IMR-90 (cell line): ENCODE measurements at regions not wholly inside any gene's neighbourhood (a gene's known extent, or its start where the extent isn't known, plus 50 kb on each side); places are given as distances from the start of the nearest gene placed in this dataset.
A peak's percentile ranks its signal among the peaks of the same experiment; 100 is the strongest.

Experiments
- ATAC-seq: fragments of 200-7000 bp; cut with Tn5 transposase; 2 replicates; pipeline ENCODE4 v1.9.1; 2020; ENCODE audit warnings: low read depth, mild to moderate bottlenecking, moderate library complexity
- BruUV-seq: library from RNA; stranded (reverse); fragments of 400-500 nt; replicated peaks from 2 replicates; lab custom pipeline; 2021; lab: Mats Ljungman, UMichigan
- CTCF ChIA-PET: fragments of 300-600 bp; formaldehyde crosslinking; extraction: SDS; loops from one replicate; lab custom pipeline; 2021; ENCODE audit warnings: antibody characterized with exemption; lab: Yijun Ruan, JAX
- POLR2A ChIA-PET: fragments of 300-600 bp; sonication (Branson Sonifier 250); formaldehyde crosslinking; loops from one replicate; lab custom pipeline; 2022; ENCODE audit warnings: antibody characterized with exemption; ENCODE audit not compliant: unreplicated experiment; lab: Charles Lee
- DNase-seq: peaks from one replicate; pipeline ENCODE4 v3.0.0; 2013
- H2AFZ ChIP-seq: replicated peaks from 2 replicates; pipeline ENCODE3; 2013; ENCODE audit warnings: low read length, mild to moderate bottlenecking; ENCODE audit not compliant: poor library complexity
- H2AK5ac ChIP-seq: 2 replicates; pipeline ENCODE4 v1.6.1; 2013; ENCODE audit warnings: low read depth, low read length, inconsistent platforms
- H2AK9ac ChIP-seq: replicated peaks from 2 replicates; pipeline ENCODE3; 2013; ENCODE audit warnings: mild to moderate bottlenecking, low read depth, low read length, moderate library complexity; ENCODE audit not compliant: poor library complexity
- H2BK120ac ChIP-seq: 2 replicates; pipeline ENCODE4 v1.6.1; 2013; ENCODE audit warnings: low read depth, low read length, inconsistent platforms
- H2BK15ac ChIP-seq: 3 replicates; pipeline ENCODE4 v1.6.1; 2013; ENCODE audit warnings: low read depth, low read length, inconsistent platforms
- H2BK20ac ChIP-seq: 2 replicates; pipeline ENCODE4 v1.6.1; 2013; ENCODE audit warnings: low read depth, mild to moderate bottlenecking, inconsistent platforms, low read length, moderate library complexity
- H2BK5ac ChIP-seq: 2 replicates; pipeline ENCODE4 v1.6.1; 2013; ENCODE audit warnings: mild to moderate bottlenecking, low read depth, low read length, inconsistent platforms; ENCODE audit not compliant: poor library complexity, severe bottlenecking
- H3K14ac ChIP-seq: replicated peaks from 2 replicates; pipeline ENCODE4 v1.6.1; 2013; ENCODE audit warnings: low read depth, low read length, inconsistent platforms
- H3K18ac ChIP-seq: 2 replicates; pipeline ENCODE4 v1.6.1; 2013; ENCODE audit warnings: low read depth, low read length, control low read depth
- H3K23ac ChIP-seq: 2 replicates; pipeline ENCODE4 v1.6.1; 2013; ENCODE audit warnings: low read depth, low read length, inconsistent platforms
- H3K27ac ChIP-seq: 2 replicates; pipeline ENCODE4 v1.5.1; 2013; ENCODE audit warnings: mild to moderate bottlenecking, control low read depth, low read length; ENCODE audit not compliant: insufficient read depth
- H3K27me3 ChIP-seq: 2 replicates; pipeline ENCODE4 v1.6.1; 2013; ENCODE audit warnings: low read length; ENCODE audit not compliant: control insufficient read depth, insufficient read depth
- H3K36me3 ChIP-seq: 2 replicates; pipeline ENCODE4 v1.6.1; 2013; ENCODE audit warnings: low read length, mixed read lengths; ENCODE audit not compliant: control insufficient read depth, insufficient read depth
- H3K4ac ChIP-seq: 2 replicates; pipeline ENCODE4 v1.6.1; 2013; ENCODE audit warnings: low read depth, low read length, inconsistent platforms
- H3K4me1 ChIP-seq: 2 replicates; pipeline ENCODE4 v1.6.1; 2013; ENCODE audit warnings: low read length, mixed read lengths; ENCODE audit not compliant: control insufficient read depth, insufficient read depth
- H3K4me2 ChIP-seq: 2 replicates; pipeline ENCODE4 v1.6.1; 2013; ENCODE audit warnings: low read depth, mild to moderate bottlenecking, control low read depth, low read length, moderate library complexity
- H3K4me3 ChIP-seq: 2 replicates; pipeline ENCODE4 v1.5.1; 2013; ENCODE audit warnings: low read depth, mild to moderate bottlenecking, control low read depth, low read length, moderate library complexity; ENCODE audit not compliant: insufficient read depth
- H3K56ac ChIP-seq: 2 replicates; pipeline ENCODE4 v1.6.1; 2013; ENCODE audit warnings: low read length, inconsistent platforms; ENCODE audit not compliant: insufficient read depth; ENCODE audit errors: extremely low read depth
- H3K79me1 ChIP-seq, 2 experiments: 2 replicates each; pipeline ENCODE4 v1.6.1; 2013; ENCODE audit warnings: low read length in 2 of 2, inconsistent platforms in 1 of 2, low read depth in 1 of 2
- H3K9ac ChIP-seq: 2 replicates; pipeline ENCODE4 v1.6.1; 2013; ENCODE audit warnings: low read depth, low read length, control low read depth
- H3K9me1 ChIP-seq: 2 replicates; pipeline ENCODE4 v1.6.1; 2013; ENCODE audit warnings: low read length, inconsistent platforms; ENCODE audit not compliant: insufficient read depth
- H3K9me3 ChIP-seq: 2 replicates; pipeline ENCODE4 v1.6.1; 2013; ENCODE audit warnings: low read length; ENCODE audit not compliant: control insufficient read depth, insufficient read depth
- H4K20me1 ChIP-seq: 2 replicates; pipeline ENCODE4 v1.6.1; 2013; ENCODE audit warnings: low read length, inconsistent platforms; ENCODE audit not compliant: insufficient read depth
- H4K5ac ChIP-seq: 2 replicates; pipeline ENCODE4 v1.6.1; 2013; ENCODE audit warnings: mild to moderate bottlenecking, low read depth, low read length, control low read depth
- H4K8ac ChIP-seq, 2 experiments: 2 replicates each; pipeline ENCODE4 v1.6.1; 2013; ENCODE audit warnings: low read depth in 2 of 2, low read length in 2 of 2, control low read depth in 1 of 2, inconsistent platforms in 1 of 2
- H4K91ac ChIP-seq: 2 replicates; pipeline ENCODE4 v1.6.1; 2013; ENCODE audit warnings: low read depth, low read length, inconsistent platforms; ENCODE audit not compliant: insufficient read depth
- MXI1 ChIP-seq: IDR thresholded peaks from 2 replicates; pipeline ENCODE4 v1.6.1; 2012; ENCODE audit warnings: low read depth, mild to moderate bottlenecking, low read length, moderate library complexity, borderline replicate concordance
- NFE2L2 ChIP-seq: fragments of 150-350 bp; IDR thresholded peaks from 2 replicates; pipeline ENCODE4 v1.6.1; 2016; ENCODE audit warnings: low read depth, mild to moderate bottlenecking, low read length
- POLR2A ChIP-seq: IDR thresholded peaks from 2 replicates; pipeline ENCODE4 v1.6.1; 2012; ENCODE audit warnings: mild to moderate bottlenecking, low read depth, low read length
- WGBS, 2 experiments: methylation state at CpG; one replicate each; pipeline versions ENCODE4 v1.1.5 to v1.1.7; 2013; ENCODE audit warnings: missing lambda C conversion rate in 2 of 2; ENCODE audit not compliant: insufficient read length in 1 of 2; ENCODE audit errors: extremely low coverage in 2 of 2; 5-methylcytosine and 5-hydroxymethylcytosine counted together
- dilution Hi-C: fragments of 300-500 bp; cut with HindIII; formaldehyde crosslinking; loops from one replicate; pipeline ENCODE4 v1.14.3; 2018; ENCODE audit warnings: low sequenced_read_pairs; ENCODE audit not compliant: unreplicated experiment
- in situ Hi-C: fragments of 300-500 bp; cut with MboI; formaldehyde crosslinking; loops from 3 replicates; pipeline ENCODE4 v1.14.3; 2019; ENCODE audit warnings: low sequenced_read_pairs, inconsistent platforms, mixed read lengths
- intact Hi-C: fragments of 100-400 bp; cut with micrococcal nuclease; formaldehyde crosslinking; loops from 2 replicates; pipeline ENCODE4 v1.10.0; 2022
- TF ChIP-seq, protein P1 (sequence below): fragments of 150-350 bp; IDR thresholded peaks from 2 replicates; pipeline ENCODE4 v1.6.1; 2016; ENCODE audit warnings: low read depth, mild to moderate bottlenecking, low read length, moderate library complexity, borderline replicate concordance

DNA sequence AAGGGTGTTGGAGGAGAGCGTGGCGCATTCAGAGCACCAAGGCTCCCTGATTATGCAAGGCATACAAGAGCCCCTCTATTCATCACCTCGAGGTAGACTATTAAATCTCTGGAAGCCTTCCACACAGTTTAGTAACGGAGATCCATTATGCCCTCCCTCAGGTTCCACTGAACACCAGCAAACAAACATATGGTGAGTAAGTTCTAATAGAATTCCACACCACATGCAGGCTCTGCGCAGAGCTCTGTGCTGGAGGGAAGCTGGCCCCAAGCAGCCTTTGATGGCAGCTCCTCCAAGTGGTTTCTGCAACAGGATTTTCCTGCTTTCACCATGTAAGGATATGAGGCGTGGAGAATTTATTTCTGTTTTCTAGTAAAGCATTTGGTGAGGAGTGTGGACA lies 238.6 kb downstream of the C1D start:
- peak overlapping the region; percentile 51; the same call in 1 of the 2 replicates for H4K91ac ChIP-seq
- H2AK5ac ChIP-seq, result peak overlapping the region; percentile 95; the same call in 1 of the 2 replicates
- in situ Hi-C loops (no loop called here), intact Hi-C loops (no loop called here), dilution Hi-C loops (no loop called here)
- H3K18ac ChIP-seq, result peak overlapping the region; percentile 61; the same call in 1 of the 2 replicates
- H3K14ac ChIP-seq, result peak overlapping the region; percentile 64; the same call in 1 of the 2 replicates
- peak overlapping the region; percentile 55 for H2BK20ac ChIP-seq
- H3K56ac ChIP-seq, result no peak overlapping the region
- H3K4ac ChIP-seq, result peak overlapping the region; percentile 71
- H2AK9ac ChIP-seq, result peak overlapping the region; percentile 44
- no peaks in the 10 kb centered on the region for H3K27me3 ChIP-seq
- H4K20me1 ChIP-seq, result no peaks in the 10 kb centered on the region
- H3K4me2 ChIP-seq, result peak overlapping the region; percentile 14; the same call in 1 of the 2 replicates
- peaks cover 10% of the 10 kb centered on the region for H3K4me1 ChIP-seq
- H3K4me3 ChIP-seq, result no peak overlapping the region
- H3K36me3 ChIP-seq, result no peaks in the 10 kb centered on the region
- H3K9me3 ChIP-seq, result no peaks in the 10 kb centered on the region
- H2BK15ac ChIP-seq, result peak overlapping the region; percentile 13; the same call in 1 of the 3 replicates
- H2BK120ac ChIP-seq, result peak overlapping the region; percentile 85; the same call in 1 of the 2 replicates
- H3K79me1 ChIP-seq, result peaks cover 0 to 8% of the 10 kb centered on the region in 2 experiments; a peak in 1 of 4 replicates
- H3K23ac ChIP-seq, result 0 out of 2 replicates have a peak overlapping the region, but pooled peaks have one; percentile 23
- peak overlapping the region; percentile 57 for H2BK5ac ChIP-seq
- peak; percentile 88 for ATAC-seq
- H3K9me1 ChIP-seq, result 0 out of 2 replicates have a peak, but pooled peaks cover 4% of the 10 kb centered on the region
- BruUV-seq, result no TSS peak
- H4K5ac ChIP-seq, result peak overlapping the region; percentile 35; the same call in 1 of the 2 replicates
- H2AFZ ChIP-seq, result peak overlapping the region; percentile 76
- H3K27ac ChIP-seq, result no peak overlapping the region
- ChIA-PET CTCF (interaction anchor here (1.1 to 1.3 kb wide), 2 partner anchors 72 to 173 kb away, joined by 3 read pairs; no protein-coding TSS in a partner anchor), POLR2A (no interaction called here)
- TF ChIP-seq NFE2L2 (no peak), POLR2A (no peak), MXI1 (no peak)
- TF ChIP-seq, protein P1, sequence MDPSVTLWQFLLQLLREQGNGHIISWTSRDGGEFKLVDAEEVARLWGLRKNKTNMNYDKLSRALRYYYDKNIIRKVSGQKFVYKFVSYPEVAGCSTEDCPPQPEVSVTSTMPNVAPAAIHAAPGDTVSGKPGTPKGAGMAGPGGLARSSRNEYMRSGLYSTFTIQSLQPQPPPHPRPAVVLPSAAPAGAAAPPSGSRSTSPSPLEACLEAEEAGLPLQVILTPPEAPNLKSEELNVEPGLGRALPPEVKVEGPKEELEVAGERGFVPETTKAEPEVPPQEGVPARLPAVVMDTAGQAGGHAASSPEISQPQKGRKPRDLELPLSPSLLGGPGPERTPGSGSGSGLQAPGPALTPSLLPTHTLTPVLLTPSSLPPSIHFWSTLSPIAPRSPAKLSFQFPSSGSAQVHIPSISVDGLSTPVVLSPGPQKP, result no peak
- H3K9ac ChIP-seq, result no peak overlapping the region
- peak overlapping the region in 1 of 2 experiments; percentile 73; a peak in 2 of 4 replicates for H4K8ac ChIP-seq
- DNase-seq, result peak; percentile 82
- no CpG with 5 or more reads among the region's 6 CpGs for WGBS, 2 experiments
